Suppressor macrophage treated with lipopolysaccharide for 1 hour (primary cell): ENCODE measurements at regions not wholly inside any gene's neighbourhood (a gene's known extent, or its start where the extent isn't known, plus 50 kb on each side); places are given as distances from the start of the nearest gene placed in this dataset.
"Not testable (repeated sequence)": the region's sequence is repeated elsewhere in the genome, so short reads cannot be mapped to it uniquely, and the experiment has no call there.

ENCODE experiments used
- DNase-seq, 3 donors: peaks; one replicate each; pipeline ENCODE4 v3.0.0-alpha.2; 2020 to 2022

- DNase-seq, result no peak
These were observed 1398.0 kb upstream of the NXPH2 start for GRCh38 chr2:140178234-140178633.

GRCh38 chr2:140177086-140177485, 1396.9 kb upstream of the NXPH2 start:
- no peak for DNase-seq

GRCh38 chr2:140173790-140174189, 1393.6 kb upstream of the NXPH2 start:
- no peak for DNase-seq

GRCh38 chr2:140164449-140164848, 1384.3 kb upstream of the NXPH2 start:
- no peak for DNase-seq

GRCh38 chr2:140158259-140158658, 1378.1 kb upstream of the NXPH2 start:
- no peak for DNase-seq

GRCh38 chr2:140157816-140158215, 1377.6 kb upstream of the NXPH2 start:
- no peak for DNase-seq

GRCh38 chr2:140154706-140155105, 1374.5 kb upstream of the NXPH2 start:
- DNase-seq, result no peak

GRCh38 chr2:140154271-140154670, 1374.1 kb upstream of the NXPH2 start:
- no peak for DNase-seq

GRCh38 chr2:140144611-140145010, 1364.4 kb upstream of the NXPH2 start:
- DNase-seq, result no peak

GRCh38 chr2:140138736-140139135, 1358.5 kb upstream of the NXPH2 start:
- no peak for DNase-seq

- DNase-seq, result no peak
These were observed 1356.7 kb upstream of the NXPH2 start for GRCh38 chr2:140136861-140137260.

- no peak for DNase-seq
These were observed 1356.2 kb upstream of the NXPH2 start for GRCh38 chr2:140136366-140136765.

GRCh38 chr2:140128909-140129308, 1348.7 kb upstream of the NXPH2 start:
- no peak for DNase-seq

GRCh38 chr2:140122001-140122400, 1341.8 kb upstream of the NXPH2 start:
- no peak for DNase-seq

- no peak for DNase-seq
These were observed 1337.2 kb upstream of the NXPH2 start for GRCh38 chr2:140117386-140117785.

GRCh38 chr2:140108706-140109475, 1328.7 kb upstream of the NXPH2 start:
- DNase-seq, result no peak

- DNase-seq, result no peak
These were observed 1311.7 kb upstream of the NXPH2 start for GRCh38 chr2:140091926-140092325.

GRCh38 chr2:140086964-140087363, 1306.8 kb upstream of the NXPH2 start:
- no peak for DNase-seq

- DNase-seq, result no peak
These were observed 1305.5 kb upstream of the NXPH2 start for GRCh38 chr2:140085674-140086073.

GRCh38 chr2:140079038-140079437, 1298.8 kb upstream of the NXPH2 start:
- no peak for DNase-seq

- no peak for DNase-seq
These were observed 1296.0 kb upstream of the NXPH2 start for GRCh38 chr2:140076164-140076563.

- DNase-seq, result not testable (repeated sequence)
These were observed 1293.6 kb upstream of the NXPH2 start for GRCh38 chr2:140073763-140074162.

GRCh38 chr2:140067661-140068060, 1287.5 kb upstream of the NXPH2 start:
- DNase-seq, result no peak

GRCh38 chr2:140064243-140064642, 1284.1 kb upstream of the NXPH2 start:
- DNase-seq, result no peak

- DNase-seq, result no peak
These were observed 1283.2 kb upstream of the NXPH2 start for GRCh38 chr2:140063356-140063755.
